ENCODE measurements at regions not wholly inside any gene's neighbourhood (a gene's known extent, or its start where the extent isn't known, plus 50 kb on each side); places are given as distances from the start of the nearest gene placed in this dataset.

DNA sequence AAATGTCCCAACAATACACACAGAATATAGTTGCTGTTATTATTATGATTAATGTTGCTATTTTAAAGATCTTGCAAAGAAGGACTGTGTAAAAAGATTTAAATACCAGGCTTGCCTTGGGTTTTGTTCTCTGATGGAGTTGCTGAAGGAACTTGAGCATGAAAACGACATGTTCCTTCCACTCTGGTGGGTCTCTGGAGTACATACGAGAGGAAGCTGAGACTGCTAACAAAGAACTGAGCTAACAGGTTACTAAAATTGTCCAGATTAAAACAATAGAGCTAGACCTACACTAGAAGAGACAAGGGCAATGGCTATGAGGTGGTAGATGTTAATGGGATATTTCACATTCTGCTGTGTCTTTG lies 612.2 kb downstream of the TSN start:
- TF ChIP-seq, protein P1, sequence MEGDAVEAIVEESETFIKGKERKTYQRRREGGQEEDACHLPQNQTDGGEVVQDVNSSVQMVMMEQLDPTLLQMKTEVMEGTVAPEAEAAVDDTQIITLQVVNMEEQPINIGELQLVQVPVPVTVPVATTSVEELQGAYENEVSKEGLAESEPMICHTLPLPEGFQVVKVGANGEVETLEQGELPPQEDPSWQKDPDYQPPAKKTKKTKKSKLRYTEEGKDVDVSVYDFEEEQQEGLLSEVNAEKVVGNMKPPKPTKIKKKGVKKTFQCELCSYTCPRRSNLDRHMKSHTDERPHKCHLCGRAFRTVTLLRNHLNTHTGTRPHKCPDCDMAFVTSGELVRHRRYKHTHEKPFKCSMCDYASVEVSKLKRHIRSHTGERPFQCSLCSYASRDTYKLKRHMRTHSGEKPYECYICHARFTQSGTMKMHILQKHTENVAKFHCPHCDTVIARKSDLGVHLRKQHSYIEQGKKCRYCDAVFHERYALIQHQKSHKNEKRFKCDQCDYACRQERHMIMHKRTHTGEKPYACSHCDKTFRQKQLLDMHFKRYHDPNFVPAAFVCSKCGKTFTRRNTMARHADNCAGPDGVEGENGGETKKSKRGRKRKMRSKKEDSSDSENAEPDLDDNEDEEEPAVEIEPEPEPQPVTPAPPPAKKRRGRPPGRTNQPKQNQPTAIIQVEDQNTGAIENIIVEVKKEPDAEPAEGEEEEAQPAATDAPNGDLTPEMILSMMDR (IDR thresholded peaks at IDR 0.05): no peak
- no peak for TF ChIP-seq EZH2 (IDR thresholded peaks at IDR 0.05; ENCODE audit: borderline replicate concordance, insufficient read depth, low read depth, low read length, poor library complexity, severe bottlenecking)
